ENCODE measurements at regions not wholly inside any gene's neighbourhood (a gene's known extent, or its start where the extent isn't known, plus 50 kb on each side); places are given as distances from the start of the nearest gene placed in this dataset.

DNA sequence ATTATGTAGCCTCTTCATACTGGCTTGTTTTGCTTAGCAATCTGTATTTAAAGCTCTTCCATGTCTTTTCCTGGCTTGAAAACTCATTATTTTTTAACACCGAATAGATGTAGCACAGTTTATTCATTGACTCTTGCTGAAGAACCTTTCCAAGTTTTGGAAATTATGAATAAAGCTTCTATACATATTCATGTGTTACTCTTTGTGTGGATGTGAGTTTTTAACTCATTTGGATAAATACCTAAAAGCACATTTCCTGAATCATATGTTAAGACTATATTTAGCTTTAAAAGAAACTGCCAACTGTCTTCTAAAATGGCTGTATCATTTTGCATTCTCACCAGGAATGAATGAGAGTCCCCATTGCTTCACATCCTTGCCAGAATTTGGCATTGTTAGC is 2061.7 kb upstream of the AGA start:
- DNase-seq, result no peak

DNA sequence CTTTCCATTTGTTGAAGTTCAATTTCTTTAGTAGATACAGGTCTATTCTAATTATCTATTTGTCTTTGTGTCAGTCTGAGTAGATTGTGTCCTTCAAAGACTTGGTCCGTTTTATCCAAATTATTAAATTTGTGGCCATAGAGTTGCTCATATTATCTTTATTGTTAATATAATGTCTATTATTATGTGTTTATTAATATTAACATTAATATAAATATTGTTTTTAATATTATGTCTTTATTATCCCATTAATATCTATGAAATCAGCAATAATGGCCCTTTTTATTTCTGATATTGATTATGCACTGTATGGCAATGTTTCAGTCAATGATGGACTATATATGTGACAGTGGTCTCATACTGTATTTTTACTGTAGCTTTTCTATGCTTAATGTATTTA is 2067.3 kb upstream of the AGA start:
- no peak for DNase-seq

GRCh38 chr4:179521952-179522351 is 2079.7 kb upstream of the AGA start:
- no peak for DNase-seq

GRCh38 chr4:179530958-179531357 is 2088.7 kb upstream of the AGA start:
- DNase-seq, result no peak

DNA sequence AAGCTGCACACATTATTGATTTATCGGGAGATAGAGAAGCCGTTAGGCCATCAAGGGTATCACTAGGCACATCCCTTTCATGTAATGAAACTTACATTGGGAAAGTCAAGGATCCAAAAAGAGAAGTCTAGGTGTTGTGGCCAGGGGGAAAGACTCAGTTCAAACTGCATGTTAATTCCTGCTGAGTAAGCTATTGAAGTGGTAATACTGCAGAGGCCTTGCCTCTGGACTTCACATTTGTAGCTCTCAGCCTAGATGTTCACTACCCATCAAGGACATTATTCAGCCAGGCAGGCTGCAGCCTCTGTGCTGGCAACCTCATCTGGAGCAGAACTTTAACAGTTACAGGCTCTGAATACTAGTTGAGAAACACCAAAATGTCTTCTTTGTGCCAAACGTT is 2094.5 kb upstream of the AGA start:
- DNase-seq, result no peak

GRCh38 chr4:179539641-179540040 is 2097.4 kb upstream of the AGA start:
- DNase-seq, result no peak

GRCh38 chr4:179543771-179544170 is 2101.5 kb upstream of the AGA start:
- no peak for DNase-seq

DNA sequence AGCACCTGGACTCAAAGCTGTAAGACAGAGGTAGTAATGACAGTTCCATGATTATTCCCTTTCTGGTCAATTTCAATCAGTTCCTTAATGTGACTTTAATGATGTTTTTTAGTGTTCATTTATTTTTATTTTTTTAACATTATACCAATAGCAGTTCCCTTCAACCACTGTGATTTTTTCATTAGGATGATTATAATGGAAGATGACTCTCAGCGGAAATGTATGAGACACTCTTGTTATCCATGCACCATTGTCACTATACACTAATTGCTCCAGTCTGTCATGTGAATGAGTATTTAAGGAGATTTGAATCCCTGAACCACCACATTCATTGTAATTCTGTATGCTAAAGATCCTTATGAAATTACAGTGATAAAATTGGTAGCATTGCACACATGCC is 2102.3 kb upstream of the AGA start:
- DNase-seq, result no peak

DNA sequence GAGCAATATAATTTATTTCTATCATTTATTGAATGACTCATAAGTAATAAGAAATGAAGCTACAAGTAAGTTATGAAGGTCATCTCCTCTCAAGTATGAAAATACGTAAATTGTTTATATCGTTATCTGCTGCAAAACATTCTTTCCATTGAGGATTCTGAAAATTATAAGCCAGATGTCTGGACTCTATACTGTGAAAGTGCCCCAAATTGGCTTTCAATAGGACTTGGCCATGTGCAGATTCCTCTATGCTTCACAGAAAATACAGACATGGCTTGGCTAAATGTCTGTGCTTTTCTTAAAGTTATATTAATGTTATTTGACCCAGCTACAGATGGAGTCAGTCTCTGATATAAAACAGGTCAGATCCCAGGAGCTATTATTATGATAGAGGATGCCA is 2109.9 kb upstream of the AGA start:
- DNase-seq, result no peak

DNA sequence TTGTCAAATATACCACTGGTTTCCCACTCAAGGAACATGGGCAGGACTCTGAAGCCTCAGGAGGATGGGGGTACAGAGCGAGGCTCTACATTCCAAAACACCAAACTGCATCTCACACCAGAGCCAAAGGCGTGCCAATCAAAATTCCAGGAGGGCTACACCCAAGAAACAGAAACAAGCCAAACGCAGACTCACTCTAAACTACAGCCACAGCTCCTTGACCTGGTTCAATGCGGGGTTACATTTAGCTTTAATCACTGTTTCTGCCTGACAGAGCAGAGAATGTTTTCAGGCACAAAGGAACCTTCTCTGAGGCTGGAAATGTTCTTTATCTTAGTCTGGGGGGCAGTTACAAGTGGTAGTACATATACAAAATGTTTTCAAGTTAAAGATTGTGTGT is 2121.5 kb upstream of the AGA start:
- DNase-seq, result no peak

DNA sequence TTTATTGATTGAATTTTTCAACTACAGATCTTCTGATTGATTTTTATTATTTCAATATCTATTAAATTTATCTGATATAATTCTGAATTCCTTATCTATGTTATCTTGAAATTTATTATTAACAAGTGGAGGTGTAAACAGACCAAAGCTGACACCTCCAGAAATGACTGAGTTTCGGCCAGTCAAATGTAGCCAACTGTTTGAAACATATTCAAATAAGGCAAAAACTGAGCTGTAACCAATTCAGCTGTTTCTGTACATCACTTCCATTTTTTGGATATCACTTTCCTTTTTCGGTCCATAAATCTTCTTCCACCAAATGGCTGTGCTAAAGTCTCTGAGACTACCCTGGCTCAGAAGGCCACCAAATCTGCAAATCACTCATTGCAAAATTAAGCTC is 2127.3 kb upstream of the AGA start:
- no peak for DNase-seq

DNA sequence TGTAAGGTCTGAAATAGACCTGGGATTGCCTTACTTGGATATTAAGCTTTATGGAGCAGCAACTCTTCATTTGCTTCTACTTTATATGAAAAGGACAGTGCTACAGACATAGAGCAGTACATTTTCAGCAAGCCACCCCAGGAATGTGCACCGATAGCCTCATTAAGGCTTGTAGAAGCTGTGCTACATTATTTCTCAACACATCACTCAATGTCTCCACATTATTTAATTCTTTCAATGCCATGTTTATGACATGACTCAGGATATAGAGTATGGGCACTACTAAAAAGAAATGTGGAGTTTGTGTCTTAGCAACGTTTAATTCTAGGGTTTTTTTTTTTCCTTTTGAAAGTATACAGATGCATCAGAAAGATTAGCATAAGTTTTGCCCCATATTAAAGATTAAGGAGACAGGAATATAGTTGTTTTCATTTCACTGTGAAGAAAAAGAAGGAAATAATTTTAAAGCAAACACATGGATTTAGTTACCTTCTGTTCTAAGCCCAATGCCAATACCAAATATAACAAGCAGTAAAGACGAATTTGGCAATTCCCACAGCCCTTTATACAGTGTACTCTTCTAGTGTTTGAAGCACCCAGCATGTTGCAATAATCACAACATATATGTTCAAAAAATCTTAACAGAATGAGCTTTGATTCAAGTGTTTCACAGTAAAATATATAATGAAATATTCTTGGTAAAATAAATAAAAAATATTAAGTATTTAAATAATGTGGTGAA is 2140.1 kb upstream of the AGA start:
- DNase-seq, result no peak

GRCh38 chr4:179583221-179583620 is 2141.0 kb upstream of the AGA start:
- DNase-seq, result no peak

- no peak for DNase-seq
Measured at GRCh38 chr4:179584101-179584500, 2141.9 kb upstream of the AGA start.

DNA sequence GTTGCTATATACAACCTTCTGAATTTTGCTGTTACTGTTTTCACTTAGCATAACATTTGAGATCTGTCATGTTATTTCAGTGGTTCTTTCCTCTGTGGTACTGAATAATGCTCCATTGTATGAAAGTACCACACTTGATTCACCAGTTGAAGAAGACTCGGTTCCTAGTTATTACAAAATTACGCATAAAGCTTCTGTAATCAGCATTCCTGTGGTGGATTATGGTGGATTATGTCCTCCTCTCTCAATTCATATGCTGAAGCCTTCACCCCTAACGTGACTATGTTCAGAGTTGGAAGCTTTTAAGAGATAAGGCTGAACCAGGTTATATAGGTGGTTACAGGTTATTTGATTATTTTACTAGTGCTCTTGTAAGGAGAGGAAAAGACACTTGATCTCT is 2143.5 kb upstream of the AGA start:
- DNase-seq, result no peak

DNA sequence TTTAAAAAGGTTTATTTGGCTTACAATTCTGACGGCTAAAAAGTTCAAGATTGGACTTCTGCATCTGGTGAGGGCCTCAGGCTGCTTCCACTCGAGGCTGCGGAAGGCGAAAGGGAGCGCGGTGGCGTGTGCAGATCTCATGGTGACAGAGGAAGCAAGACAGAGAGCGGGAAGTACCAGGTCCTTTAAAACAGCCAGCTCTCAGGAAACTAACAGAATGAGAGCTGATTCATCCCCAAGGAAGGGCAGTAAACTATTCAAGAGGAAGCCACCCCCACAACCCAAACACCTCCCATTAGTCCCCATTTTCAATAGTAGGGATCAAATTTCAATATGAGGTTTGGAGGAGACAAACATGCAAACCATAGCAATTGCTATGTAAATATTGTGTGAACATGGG is 2144.2 kb upstream of the AGA start:
- DNase-seq, result no peak

DNA sequence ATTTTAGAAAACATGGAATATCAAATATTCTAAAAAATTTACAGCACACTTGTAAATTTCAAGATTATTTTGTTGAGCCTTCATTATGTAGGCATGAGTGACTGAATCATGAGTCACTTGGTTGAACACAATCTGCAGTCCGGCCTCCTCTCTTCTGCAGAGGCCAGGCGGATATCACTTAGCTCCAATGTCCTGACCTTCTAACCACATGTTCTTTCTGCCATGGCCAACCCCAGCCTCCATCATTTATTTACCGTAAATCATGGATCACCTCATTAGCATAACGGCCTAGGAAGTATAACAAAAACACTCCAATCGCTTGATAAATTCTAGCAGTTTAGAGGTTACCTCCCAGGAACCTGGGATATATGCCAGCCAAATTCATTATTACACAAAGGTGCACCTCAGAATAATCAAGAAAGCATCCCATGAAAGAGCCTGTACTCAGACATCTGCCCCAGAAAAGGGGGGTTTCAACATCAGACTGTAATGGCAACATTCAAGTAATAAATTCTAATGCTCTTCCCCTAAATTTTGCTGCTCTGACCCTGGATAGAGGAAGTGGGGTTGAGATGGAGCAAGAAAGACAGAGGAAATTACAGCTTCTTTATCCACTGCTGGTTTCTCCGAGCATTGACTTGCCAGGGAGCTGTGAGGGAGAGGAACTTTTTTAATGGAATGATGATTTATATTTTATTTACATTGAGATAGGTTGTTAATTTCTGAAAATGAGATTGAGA is 2153.6 kb upstream of the AGA start:
- DNase-seq, result peak; percentile 15

DNA sequence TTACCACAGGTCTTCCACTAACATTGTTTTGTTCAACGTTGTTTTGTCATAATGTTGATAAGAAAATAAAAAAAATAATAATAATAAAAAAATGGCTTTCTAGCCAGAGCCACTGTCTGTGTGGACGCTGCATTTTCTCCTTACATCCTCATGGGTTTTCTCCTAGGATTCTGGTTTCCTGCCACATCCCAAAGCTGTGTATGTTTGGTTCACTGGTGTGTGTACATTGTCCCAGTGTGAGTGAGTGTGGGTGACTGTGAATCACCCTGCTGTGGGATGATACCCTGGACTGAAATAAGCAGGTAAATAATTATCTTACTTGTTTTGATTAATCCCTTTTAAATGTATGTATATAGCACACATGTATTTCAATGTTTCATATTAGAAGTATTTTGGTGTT is 2154.4 kb upstream of the AGA start:
- no peak for DNase-seq

GRCh38 chr4:179597301-179597700 is 2155.1 kb upstream of the AGA start:
- no peak for DNase-seq

- DNase-seq, result no peak
Measured at GRCh38 chr4:179601671-179602070, 2159.4 kb upstream of the AGA start.

DNA sequence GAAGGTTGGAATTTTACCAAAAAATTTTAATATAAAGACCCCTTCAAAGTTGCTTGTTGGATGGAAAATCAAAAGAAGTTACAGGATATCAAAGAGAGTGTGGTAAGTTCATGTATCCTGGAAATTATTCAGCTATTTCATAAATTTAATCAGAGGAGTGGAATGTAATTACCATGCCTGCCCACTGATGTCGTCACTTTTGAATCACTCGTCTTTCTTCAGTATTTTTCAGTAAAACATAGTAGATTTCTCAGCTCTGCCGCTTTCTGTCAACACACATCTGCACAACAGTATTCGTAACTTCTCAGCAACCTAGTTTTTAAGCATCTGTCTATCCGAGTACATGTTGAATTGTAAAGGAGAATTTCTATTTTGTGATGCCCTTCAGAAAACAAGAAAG is 2163.0 kb upstream of the AGA start:
- peak; percentile 66 for DNase-seq

DNA sequence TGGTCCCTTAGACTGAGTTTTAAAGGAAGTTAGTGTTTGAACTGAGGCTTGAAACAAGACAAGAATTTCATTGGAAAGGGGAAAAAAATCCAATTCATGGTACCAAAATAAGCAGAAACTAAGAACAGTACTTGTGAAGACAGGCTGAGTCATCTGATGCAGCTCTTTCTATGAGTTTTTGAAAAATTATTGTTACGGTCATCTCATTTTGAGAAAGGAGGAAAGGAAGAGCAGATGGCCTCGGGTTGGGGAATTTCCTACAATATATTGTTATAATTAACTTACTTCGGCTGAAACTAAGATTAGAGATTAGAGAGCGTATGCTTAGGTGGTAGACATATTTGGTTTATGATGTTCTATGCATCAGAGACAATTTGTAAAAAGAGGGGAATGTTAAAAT is 2164.8 kb upstream of the AGA start:
- DNase-seq, result no peak

DNA sequence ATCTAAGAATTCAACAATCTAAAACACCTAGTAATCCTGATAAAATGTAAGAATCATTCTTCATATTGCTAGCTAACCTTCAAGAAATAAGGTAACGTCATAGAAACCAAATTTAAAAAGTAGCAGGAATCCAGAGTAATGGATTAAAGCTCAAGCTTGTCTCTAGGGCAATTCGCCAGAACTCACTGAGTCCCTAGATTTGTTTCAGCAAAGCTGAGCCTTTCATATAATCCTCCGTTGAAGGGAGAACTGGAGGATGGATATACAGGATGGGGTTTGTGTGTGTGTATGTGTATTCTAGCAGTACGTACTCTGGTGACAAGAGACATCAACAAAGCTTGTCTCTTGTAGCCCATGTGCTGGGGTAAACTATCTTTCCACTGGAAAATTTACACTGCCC is 2173.5 kb upstream of the AGA start:
- no peak for DNase-seq

DNA sequence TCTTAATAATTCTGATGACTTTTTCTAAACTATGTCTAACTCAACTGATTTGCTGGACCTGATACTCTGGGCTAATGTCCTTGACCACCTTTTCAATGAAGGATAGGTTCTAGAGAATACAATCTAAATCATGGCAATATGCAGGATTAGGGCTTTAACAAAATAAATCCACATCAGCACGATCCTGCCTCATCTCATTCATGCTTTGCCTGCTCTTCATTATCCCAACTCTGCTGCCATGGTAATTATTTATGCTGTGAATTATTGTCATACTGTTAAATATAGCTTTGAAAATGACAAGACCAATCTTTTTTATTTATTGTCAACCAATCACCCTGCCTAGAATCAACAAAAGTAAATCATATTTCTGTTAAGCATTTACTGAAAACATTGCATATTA is 2176.7 kb upstream of the AGA start:
- no peak for DNase-seq

DNA sequence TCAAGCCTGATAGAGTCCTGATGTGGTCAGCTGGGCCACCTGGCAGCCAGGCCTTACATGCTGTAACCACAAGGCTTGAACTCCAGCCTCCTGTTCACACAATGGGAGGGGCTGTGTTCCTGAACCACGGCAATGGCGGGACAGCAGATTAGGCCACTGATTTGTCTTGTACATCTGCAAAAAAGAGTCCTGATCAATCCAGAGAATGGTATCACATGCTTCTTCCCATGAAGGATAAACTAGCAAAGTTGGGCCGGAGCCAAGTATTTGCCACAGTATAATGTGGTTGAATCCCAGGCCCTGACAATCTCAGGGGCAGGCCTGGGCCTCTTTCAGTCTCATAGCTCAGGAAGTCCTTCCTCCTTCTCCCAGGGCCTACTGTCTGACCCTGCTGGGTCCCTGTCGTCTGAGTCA is 2182.5 kb upstream of the AGA start:
- peak; percentile 81 for DNase-seq

Measured in fibroblast of skin of right quadriceps (primary cell).